PC-9 (cell line): ENCODE measurements at regions not wholly inside any gene's neighbourhood (a gene's known extent, or its start where the extent isn't known, plus 50 kb on each side); places are given as distances from the start of the nearest gene placed in this dataset.

ENCODE experiments used
- EZH2 ChIP-seq: fragments of 200-600 bp; sonication (generic); IDR thresholded peaks from 2 replicates; pipeline ENCODE4 v1.8.0; 2017; ENCODE audit warnings: antibody characterized with exemption, low read depth
- TF ChIP-seq, protein P1 (sequence below): fragments of 200-600 bp; sonication (generic); conservative IDR thresholded peaks from 2 replicates; pipeline ENCODE4 v1.6.1; 2017; ENCODE audit warnings: mixed run types, antibody characterized with exemption, mild to moderate bottlenecking, moderate library complexity

DNA sequence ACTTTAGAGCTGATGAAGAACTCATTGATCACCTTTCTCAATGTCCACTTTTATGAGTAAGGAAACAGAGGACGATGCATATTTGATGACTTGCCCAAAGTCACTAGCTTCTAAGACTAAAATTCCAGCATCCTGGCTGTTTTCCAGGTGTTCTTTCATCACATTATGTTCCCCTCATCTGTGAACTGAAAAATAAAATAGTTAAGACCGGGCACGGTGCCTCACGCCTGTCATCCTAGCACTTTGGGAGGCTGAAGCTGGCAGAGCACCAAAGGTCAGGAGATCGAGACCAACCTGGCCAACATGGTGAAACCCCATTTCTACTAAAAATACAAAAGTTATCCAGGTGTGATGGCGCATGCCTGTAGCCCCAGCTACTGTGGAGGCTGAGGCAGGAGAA, 297.5 kb downstream of the DUSP10 start:
- no peak for TF ChIP-seq EZH2
- TF ChIP-seq, protein P1, sequence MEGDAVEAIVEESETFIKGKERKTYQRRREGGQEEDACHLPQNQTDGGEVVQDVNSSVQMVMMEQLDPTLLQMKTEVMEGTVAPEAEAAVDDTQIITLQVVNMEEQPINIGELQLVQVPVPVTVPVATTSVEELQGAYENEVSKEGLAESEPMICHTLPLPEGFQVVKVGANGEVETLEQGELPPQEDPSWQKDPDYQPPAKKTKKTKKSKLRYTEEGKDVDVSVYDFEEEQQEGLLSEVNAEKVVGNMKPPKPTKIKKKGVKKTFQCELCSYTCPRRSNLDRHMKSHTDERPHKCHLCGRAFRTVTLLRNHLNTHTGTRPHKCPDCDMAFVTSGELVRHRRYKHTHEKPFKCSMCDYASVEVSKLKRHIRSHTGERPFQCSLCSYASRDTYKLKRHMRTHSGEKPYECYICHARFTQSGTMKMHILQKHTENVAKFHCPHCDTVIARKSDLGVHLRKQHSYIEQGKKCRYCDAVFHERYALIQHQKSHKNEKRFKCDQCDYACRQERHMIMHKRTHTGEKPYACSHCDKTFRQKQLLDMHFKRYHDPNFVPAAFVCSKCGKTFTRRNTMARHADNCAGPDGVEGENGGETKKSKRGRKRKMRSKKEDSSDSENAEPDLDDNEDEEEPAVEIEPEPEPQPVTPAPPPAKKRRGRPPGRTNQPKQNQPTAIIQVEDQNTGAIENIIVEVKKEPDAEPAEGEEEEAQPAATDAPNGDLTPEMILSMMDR = no peak
